ENCODE measurements at regions not wholly inside any gene's neighbourhood (a gene's known extent, or its start where the extent isn't known, plus 50 kb on each side); places are given as distances from the start of the nearest gene placed in this dataset.

GRCh38 chr5:38110130-38110529 lies 148.2 kb upstream of the EGFLAM start:
- Histone ChIP-seq H3K4me3 (ENCODE audit: low read depth in 2 of 2, low read length in 2 of 2) (no peak overlapping the region), H3K36me3 (ENCODE audit: control insufficient read depth, insufficient read depth, low read length) (no peaks in the 10 kb centered on the region), H3K4me1 (ENCODE audit: control insufficient read depth, insufficient read depth, low read length) (no peaks in the 10 kb centered on the region), H3K9me3 (ENCODE audit: control insufficient read depth, insufficient read depth, low read depth, low read length) (no peaks in the 10 kb centered on the region), H3K27ac (ENCODE audit: low read length) (no peak overlapping the region), H3K27me3 (ENCODE audit: control insufficient read depth, insufficient read depth, low read length) (no peaks in the 10 kb centered on the region; the same call in 1 of the 2 replicates)
- POLR2A ChIA-PET = no interaction called here
- intact Hi-C loops (cut with micrococcal nuclease; ENCODE audit: unreplicated experiment) = no loop called here
- TF ChIP-seq, protein P1, sequence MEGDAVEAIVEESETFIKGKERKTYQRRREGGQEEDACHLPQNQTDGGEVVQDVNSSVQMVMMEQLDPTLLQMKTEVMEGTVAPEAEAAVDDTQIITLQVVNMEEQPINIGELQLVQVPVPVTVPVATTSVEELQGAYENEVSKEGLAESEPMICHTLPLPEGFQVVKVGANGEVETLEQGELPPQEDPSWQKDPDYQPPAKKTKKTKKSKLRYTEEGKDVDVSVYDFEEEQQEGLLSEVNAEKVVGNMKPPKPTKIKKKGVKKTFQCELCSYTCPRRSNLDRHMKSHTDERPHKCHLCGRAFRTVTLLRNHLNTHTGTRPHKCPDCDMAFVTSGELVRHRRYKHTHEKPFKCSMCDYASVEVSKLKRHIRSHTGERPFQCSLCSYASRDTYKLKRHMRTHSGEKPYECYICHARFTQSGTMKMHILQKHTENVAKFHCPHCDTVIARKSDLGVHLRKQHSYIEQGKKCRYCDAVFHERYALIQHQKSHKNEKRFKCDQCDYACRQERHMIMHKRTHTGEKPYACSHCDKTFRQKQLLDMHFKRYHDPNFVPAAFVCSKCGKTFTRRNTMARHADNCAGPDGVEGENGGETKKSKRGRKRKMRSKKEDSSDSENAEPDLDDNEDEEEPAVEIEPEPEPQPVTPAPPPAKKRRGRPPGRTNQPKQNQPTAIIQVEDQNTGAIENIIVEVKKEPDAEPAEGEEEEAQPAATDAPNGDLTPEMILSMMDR (IDR thresholded peaks at IDR 0.05) = no peak
- TF ChIP-seq TCF7L2 (IDR thresholded peaks at IDR 0.05; ENCODE audit: low read depth, low read length) (no peak), SIN3A (IDR thresholded peaks at IDR 0.05; ENCODE audit: borderline replicate concordance, insufficient read depth, low read depth, low read length) (no peak), REST (IDR thresholded peaks at IDR 0.05; ENCODE audit: insufficient read depth in 1 of 2, low read depth in 2 of 2, low read length in 1 of 2) (no peak), POLR2AphosphoS5 (IDR thresholded peaks at IDR 0.05; ENCODE audit: low read depth, low read length) (no peak)
- DNase-seq (ENCODE audit: low read depth, low spot score) (no peak), ATAC-seq (no peak)
- CTCF ChIA-PET = no interaction called here
- BruUV-seq (replicated peaks) = no TSS peak
- in situ Hi-C loops (cut with HindIII; ENCODE audit: low pct_unique_long_range_greater_than_20kb, low sequenced_read_pairs) = no loop called here

DNA sequence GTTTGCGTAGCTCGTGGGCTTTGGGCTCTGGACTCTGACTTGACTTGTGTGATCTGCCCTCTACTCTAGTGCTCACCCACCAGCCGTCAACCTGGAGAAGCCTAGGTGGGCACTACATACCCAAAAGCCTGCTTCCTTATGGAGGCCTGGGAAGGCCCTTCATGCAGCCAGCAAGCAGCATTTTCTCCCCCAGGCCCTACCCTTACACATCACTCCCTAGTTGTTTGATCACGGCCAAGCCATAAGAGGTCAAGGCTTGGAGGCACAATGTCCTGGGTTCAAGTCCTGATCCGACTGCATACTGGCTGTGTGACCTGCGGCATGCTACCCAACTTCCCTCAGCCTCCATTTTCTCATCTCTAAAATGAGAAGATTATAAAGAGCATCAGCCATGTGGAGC lies 151.3 kb upstream of the EGFLAM start:
- Histone ChIP-seq H3K4me3 (ENCODE audit: low read depth in 2 of 2, low read length in 2 of 2) (no peak overlapping the region), H3K9me3 (ENCODE audit: control insufficient read depth, insufficient read depth, low read depth, low read length) (no peaks in the 10 kb centered on the region), H3K27me3 (ENCODE audit: control insufficient read depth, insufficient read depth, low read length) (no peaks in the 10 kb centered on the region; the same call in 1 of the 2 replicates), H3K36me3 (ENCODE audit: control insufficient read depth, insufficient read depth, low read length) (no peaks in the 10 kb centered on the region), H3K4me1 (ENCODE audit: control insufficient read depth, insufficient read depth, low read length) (no peaks in the 10 kb centered on the region), H3K27ac (ENCODE audit: low read length) (no peak overlapping the region)
- TF ChIP-seq, protein P1 (IDR thresholded peaks at IDR 0.05) = no peak
- no peak for TF ChIP-seq SIN3A (IDR thresholded peaks at IDR 0.05; ENCODE audit: borderline replicate concordance, insufficient read depth, low read depth, low read length)
- no peak for TF ChIP-seq POLR2AphosphoS5 (IDR thresholded peaks at IDR 0.05; ENCODE audit: low read depth, low read length)
- no peak for TF ChIP-seq REST (IDR thresholded peaks at IDR 0.05; ENCODE audit: insufficient read depth in 1 of 2, low read depth in 2 of 2, low read length in 1 of 2)
- TF ChIP-seq TCF7L2 (IDR thresholded peaks at IDR 0.05; ENCODE audit: low read depth, low read length) = no peak
- POLR2A ChIA-PET = no interaction called here
- no peak for ATAC-seq
- CTCF ChIA-PET = no interaction called here
- intact Hi-C loops (cut with micrococcal nuclease; ENCODE audit: unreplicated experiment) = no loop called here
- no peak for DNase-seq (ENCODE audit: low read depth, low spot score)
- no TSS peak for BruUV-seq (replicated peaks)
- in situ Hi-C loops (cut with HindIII; ENCODE audit: low pct_unique_long_range_greater_than_20kb, low sequenced_read_pairs) = no loop called here
